GM23248 (cell line): ENCODE measurements at regions not wholly inside any gene's neighbourhood (a gene's known extent, or its start where the extent isn't known, plus 50 kb on each side); places are given as distances from the start of the nearest gene placed in this dataset.

Experiments used
- EZH2 ChIP-seq: fragments of 200-600 bp; sonication (generic); IDR thresholded peaks from 2 replicates; pipeline ENCODE4 v1.6.1; 2018; ENCODE audit warnings: antibody characterized with exemption, mild to moderate bottlenecking; ENCODE audit not compliant: insufficient read depth, poor library complexity, severe bottlenecking
- EZH2phosphoT487 ChIP-seq: fragments of 200-600 bp; sonication (generic); IDR thresholded peaks from 2 replicates; pipeline ENCODE4 v1.6.1; 2018; ENCODE audit warnings: antibody characterized with exemption, moderate library complexity, mild to moderate bottlenecking, low read depth; ENCODE audit not compliant: insufficient read depth

GRCh38 chr15:81783076-81783475 is 262.7 kb downstream of the MEX3B start:
- TF ChIP-seq EZH2phosphoT487 (no peak), EZH2 (no peak)
